GM21825 (cell line): ENCODE measurements at regions not wholly inside any gene's neighbourhood (a gene's known extent, or its start where the extent isn't known, plus 50 kb on each side); places are given as distances from the start of the nearest gene placed in this dataset.
A peak's percentile ranks its signal among the peaks of the same experiment; 100 is the strongest.

Experiments
- ATAC-seq: cut with Tn5 transposase; IDR thresholded peaks from one replicate; pipeline ENCODE4 v1.9.1; 2021; ENCODE audit warnings: mild to moderate bottlenecking, moderate library complexity; ENCODE audit not compliant: unreplicated experiment

GRCh38 chr5:54624805-54625568 lies 107.4 kb downstream of the SNX18 start:
- no peak for ATAC-seq

- ATAC-seq = no peak
Observed at GRCh38 chr5:54621709-54622108, 104.2 kb downstream of the SNX18 start.

- ATAC-seq = no peak
Observed at GRCh38 chr5:54621048-54621447, 103.5 kb downstream of the SNX18 start.

GRCh38 chr5:54620141-54620933 lies 102.8 kb downstream of the SNX18 start:
- no peak for ATAC-seq

- ATAC-seq = no peak
Observed at GRCh38 chr5:54619731-54620130, 102.2 kb downstream of the SNX18 start.

GRCh38 chr5:54616518-54617220 lies 99.1 kb downstream of the SNX18 start:
- ATAC-seq = no peak

GRCh38 chr5:54616031-54616430 lies 98.5 kb downstream of the SNX18 start:
- no peak for ATAC-seq

- ATAC-seq = no peak
Observed at GRCh38 chr5:54615381-54615780, 97.8 kb downstream of the SNX18 start.

- no peak for ATAC-seq
Observed at GRCh38 chr5:54612711-54613110, 95.2 kb downstream of the SNX18 start.

- no peak for ATAC-seq
Observed at GRCh38 chr5:54611290-54611951, 93.9 kb downstream of the SNX18 start.

- peak; percentile 97 for ATAC-seq
Observed at GRCh38 chr5:54610197-54610944, 92.8 kb downstream of the SNX18 start.

GRCh38 chr5:54608423-54609085 lies 91.0 kb downstream of the SNX18 start:
- no peak for ATAC-seq

- no peak for ATAC-seq
Observed at GRCh38 chr5:54607006-54607405, 89.4 kb downstream of the SNX18 start.

GRCh38 chr5:54603372-54603771 lies 85.8 kb downstream of the SNX18 start:
- no peak for ATAC-seq

- no peak for ATAC-seq
Observed at GRCh38 chr5:54602475-54602874, 84.9 kb downstream of the SNX18 start.

GRCh38 chr5:54601411-54602230 lies 84.1 kb downstream of the SNX18 start:
- ATAC-seq = no peak
